WTC11 (cell line): ENCODE measurements at regions not wholly inside any gene's neighbourhood (a gene's known extent, or its start where the extent isn't known, plus 50 kb on each side); places are given as distances from the start of the nearest gene placed in this dataset.

Experiments
- ATF1 ChIP-seq: sonication (generic); formaldehyde crosslinking; IDR thresholded peaks from 2 replicates; pipeline ENCODE4 v1.8.1; 2023; ENCODE audit warnings: mild to moderate bottlenecking, moderate library complexity, missing genetic modification reagents
- CREM ChIP-seq: sonication (generic); formaldehyde crosslinking; IDR thresholded peaks from 2 replicates; pipeline ENCODE4 v1.8.1; 2022; ENCODE audit warnings: mild to moderate bottlenecking, missing genetic modification reagents, moderate library complexity
- ESRRA ChIP-seq: sonication (generic); formaldehyde crosslinking; IDR thresholded peaks from 2 replicates; pipeline ENCODE4 v1.8.1; 2022; ENCODE audit warnings: mild to moderate bottlenecking, missing genetic modification reagents, borderline replicate concordance
- GABPB1 ChIP-seq: sonication (generic); formaldehyde crosslinking; IDR thresholded peaks from 2 replicates; pipeline ENCODE4 v1.8.1; 2023; ENCODE audit warnings: mild to moderate bottlenecking, missing genetic modification reagents
- KAT7 ChIP-seq: sonication (generic); formaldehyde crosslinking; IDR thresholded peaks from 2 replicates; pipeline ENCODE4 v1.8.1; 2023; ENCODE audit warnings: missing genetic modification reagents, mild to moderate bottlenecking, borderline replicate concordance
- SP1 ChIP-seq: sonication (generic); formaldehyde crosslinking; conservative IDR thresholded peaks from 2 replicates; pipeline ENCODE4 v1.8.1; 2022; ENCODE audit warnings: missing genetic modification reagents
- TP53 ChIP-seq: sonication (generic); formaldehyde crosslinking; IDR thresholded peaks from 2 replicates; pipeline ENCODE4 v1.8.1; 2023; ENCODE audit warnings: mild to moderate bottlenecking, missing genetic modification reagents
- TF ChIP-seq, protein P1 (sequence below): sonication (generic); formaldehyde crosslinking; conservative IDR thresholded peaks from 2 replicates; pipeline ENCODE4 v1.8.1; 2023; ENCODE audit warnings: mild to moderate bottlenecking, low read depth, missing genetic modification reagents, moderate library complexity
- TF ChIP-seq, protein P2 (sequence below): fragments of 200-600 bp; IDR thresholded peaks from 2 replicates; pipeline ENCODE4 v1.8.0; 2022; ENCODE audit warnings: antibody characterized with exemption
- TF ChIP-seq, protein P3 (sequence below): sonication (generic); formaldehyde crosslinking; IDR thresholded peaks from 2 replicates; pipeline ENCODE4 v1.8.0; 2023; ENCODE audit warnings: mild to moderate bottlenecking, missing genetic modification reagents

DNA sequence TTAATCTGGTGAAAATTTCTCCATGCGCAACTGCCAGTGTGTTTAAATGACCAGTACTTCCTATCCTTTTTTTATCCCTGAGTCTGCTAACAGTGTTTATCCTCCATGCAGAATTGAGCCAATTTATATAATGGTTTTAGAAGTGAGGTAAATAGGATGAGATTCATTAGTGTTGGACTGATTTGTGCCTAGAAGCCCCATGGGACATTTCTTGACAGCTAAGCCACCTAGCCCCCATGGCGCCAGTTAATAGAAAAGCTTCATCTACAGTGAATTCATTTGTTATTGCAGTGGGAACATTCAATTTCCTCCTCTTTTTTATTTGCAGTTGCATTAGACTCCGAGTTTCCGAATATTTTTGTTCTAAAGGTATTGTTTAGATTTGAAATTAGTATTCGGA lies 175.6 kb downstream of the ARL6IP6 start:
- TF ChIP-seq, protein P1, sequence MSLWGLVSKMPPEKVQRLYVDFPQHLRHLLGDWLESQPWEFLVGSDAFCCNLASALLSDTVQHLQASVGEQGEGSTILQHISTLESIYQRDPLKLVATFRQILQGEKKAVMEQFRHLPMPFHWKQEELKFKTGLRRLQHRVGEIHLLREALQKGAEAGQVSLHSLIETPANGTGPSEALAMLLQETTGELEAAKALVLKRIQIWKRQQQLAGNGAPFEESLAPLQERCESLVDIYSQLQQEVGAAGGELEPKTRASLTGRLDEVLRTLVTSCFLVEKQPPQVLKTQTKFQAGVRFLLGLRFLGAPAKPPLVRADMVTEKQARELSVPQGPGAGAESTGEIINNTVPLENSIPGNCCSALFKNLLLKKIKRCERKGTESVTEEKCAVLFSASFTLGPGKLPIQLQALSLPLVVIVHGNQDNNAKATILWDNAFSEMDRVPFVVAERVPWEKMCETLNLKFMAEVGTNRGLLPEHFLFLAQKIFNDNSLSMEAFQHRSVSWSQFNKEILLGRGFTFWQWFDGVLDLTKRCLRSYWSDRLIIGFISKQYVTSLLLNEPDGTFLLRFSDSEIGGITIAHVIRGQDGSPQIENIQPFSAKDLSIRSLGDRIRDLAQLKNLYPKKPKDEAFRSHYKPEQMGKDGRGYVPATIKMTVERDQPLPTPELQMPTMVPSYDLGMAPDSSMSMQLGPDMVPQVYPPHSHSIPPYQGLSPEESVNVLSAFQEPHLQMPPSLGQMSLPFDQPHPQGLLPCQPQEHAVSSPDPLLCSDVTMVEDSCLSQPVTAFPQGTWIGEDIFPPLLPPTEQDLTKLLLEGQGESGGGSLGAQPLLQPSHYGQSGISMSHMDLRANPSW (CRISPR knock-in tag), result no peak
- TF ChIP-seq ESRRA (CRISPR knock-in tag), result no peak
- TF ChIP-seq, protein P2, sequence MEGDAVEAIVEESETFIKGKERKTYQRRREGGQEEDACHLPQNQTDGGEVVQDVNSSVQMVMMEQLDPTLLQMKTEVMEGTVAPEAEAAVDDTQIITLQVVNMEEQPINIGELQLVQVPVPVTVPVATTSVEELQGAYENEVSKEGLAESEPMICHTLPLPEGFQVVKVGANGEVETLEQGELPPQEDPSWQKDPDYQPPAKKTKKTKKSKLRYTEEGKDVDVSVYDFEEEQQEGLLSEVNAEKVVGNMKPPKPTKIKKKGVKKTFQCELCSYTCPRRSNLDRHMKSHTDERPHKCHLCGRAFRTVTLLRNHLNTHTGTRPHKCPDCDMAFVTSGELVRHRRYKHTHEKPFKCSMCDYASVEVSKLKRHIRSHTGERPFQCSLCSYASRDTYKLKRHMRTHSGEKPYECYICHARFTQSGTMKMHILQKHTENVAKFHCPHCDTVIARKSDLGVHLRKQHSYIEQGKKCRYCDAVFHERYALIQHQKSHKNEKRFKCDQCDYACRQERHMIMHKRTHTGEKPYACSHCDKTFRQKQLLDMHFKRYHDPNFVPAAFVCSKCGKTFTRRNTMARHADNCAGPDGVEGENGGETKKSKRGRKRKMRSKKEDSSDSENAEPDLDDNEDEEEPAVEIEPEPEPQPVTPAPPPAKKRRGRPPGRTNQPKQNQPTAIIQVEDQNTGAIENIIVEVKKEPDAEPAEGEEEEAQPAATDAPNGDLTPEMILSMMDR, result no peak
- TF ChIP-seq TP53 (CRISPR knock-in tag), result no peak
- TF ChIP-seq CREM, result no peak
- no peak for TF ChIP-seq ATF1 (CRISPR knock-in tag)
- TF ChIP-seq SP1, result no peak
- no peak for TF ChIP-seq GABPB1 (CRISPR knock-in tag)
- TF ChIP-seq, protein P3, sequence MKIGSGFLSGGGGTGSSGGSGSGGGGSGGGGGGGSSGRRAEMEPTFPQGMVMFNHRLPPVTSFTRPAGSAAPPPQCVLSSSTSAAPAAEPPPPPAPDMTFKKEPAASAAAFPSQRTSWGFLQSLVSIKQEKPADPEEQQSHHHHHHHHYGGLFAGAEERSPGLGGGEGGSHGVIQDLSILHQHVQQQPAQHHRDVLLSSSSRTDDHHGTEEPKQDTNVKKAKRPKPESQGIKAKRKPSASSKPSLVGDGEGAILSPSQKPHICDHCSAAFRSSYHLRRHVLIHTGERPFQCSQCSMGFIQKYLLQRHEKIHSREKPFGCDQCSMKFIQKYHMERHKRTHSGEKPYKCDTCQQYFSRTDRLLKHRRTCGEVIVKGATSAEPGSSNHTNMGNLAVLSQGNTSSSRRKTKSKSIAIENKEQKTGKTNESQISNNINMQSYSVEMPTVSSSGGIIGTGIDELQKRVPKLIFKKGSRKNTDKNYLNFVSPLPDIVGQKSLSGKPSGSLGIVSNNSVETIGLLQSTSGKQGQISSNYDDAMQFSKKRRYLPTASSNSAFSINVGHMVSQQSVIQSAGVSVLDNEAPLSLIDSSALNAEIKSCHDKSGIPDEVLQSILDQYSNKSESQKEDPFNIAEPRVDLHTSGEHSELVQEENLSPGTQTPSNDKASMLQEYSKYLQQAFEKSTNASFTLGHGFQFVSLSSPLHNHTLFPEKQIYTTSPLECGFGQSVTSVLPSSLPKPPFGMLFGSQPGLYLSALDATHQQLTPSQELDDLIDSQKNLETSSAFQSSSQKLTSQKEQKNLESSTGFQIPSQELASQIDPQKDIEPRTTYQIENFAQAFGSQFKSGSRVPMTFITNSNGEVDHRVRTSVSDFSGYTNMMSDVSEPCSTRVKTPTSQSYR, result no peak
- no peak for TF ChIP-seq KAT7 (CRISPR knock-in tag)
